ENCODE measurements at regions not wholly inside any gene's neighbourhood (a gene's known extent, or its start where the extent isn't known, plus 50 kb on each side); places are given as distances from the start of the nearest gene placed in this dataset.

- Histone ChIP-seq H4K20me1 (ENCODE audit: insufficient read depth, low read length) (no peaks in the 10 kb centered on the region), H3K4me3 (ENCODE audit: low read depth, low read length, poor library complexity, severe bottlenecking) (no peak overlapping the region), H2AFZ (ENCODE audit: low read length) (no peak overlapping the region), H3K9me2 (ENCODE audit: low read depth, low read length) (no peaks in the 10 kb centered on the region), H3K27me3 (ENCODE audit: insufficient read depth, low read length) (no peaks in the 10 kb centered on the region), H3K4me2 (ENCODE audit: low read length) (no peak overlapping the region), H3K9ac (ENCODE audit: low read length) (no peak overlapping the region), H3K4me1 (ENCODE audit: insufficient read depth, low read length, severe bottlenecking) (no peaks in the 10 kb centered on the region), H3K36me3 (ENCODE audit: insufficient read depth, low read length) (no peaks in the 10 kb centered on the region), H3K27ac (ENCODE audit: low read depth, low read length, poor library complexity, severe bottlenecking) (no peak overlapping the region), H3K9me3 (ENCODE audit: low read length) (no peaks in the 10 kb centered on the region), H3F3A (ENCODE audit: insufficient read depth, low read length) (no peaks in the 10 kb centered on the region), H3K79me2 (ENCODE audit: insufficient read depth, low read length) (no peaks in the 10 kb centered on the region)
- TF ChIP-seq CTCF (IDR thresholded peaks at IDR 0.05; ENCODE audit: low read length) (no peak), EZH2 (IDR thresholded peaks at IDR 0.05; ENCODE audit: borderline replicate concordance, low read length) (no peak)
These were observed 116.3 kb downstream of the CYP26A1 start for GRCh38 chr10:93189944-93190343.

DNA sequence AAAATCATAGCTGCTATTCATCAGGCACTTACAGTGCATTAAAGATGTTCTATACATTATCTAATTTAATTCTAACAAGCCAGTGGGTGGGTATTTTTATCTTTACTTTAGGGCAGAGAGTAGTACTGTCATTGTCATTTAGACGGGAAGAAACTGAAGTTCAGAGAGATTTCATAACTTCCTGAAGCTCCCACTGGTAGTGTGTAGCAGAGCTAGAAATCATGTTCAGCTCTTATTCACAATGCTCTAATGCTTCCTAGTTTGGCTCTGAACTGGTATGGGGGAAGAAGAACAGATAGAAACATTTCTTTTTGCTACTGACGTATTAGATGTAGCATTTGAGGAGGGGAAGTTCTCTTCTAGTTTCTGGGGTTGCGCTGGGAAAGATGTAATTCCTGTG is 116.7 kb downstream of the CYP26A1 start:
- Histone ChIP-seq H3K4me3 (ENCODE audit: low read depth, low read length, poor library complexity, severe bottlenecking) (no peak overlapping the region), H3K4me1 (ENCODE audit: insufficient read depth, low read length, severe bottlenecking) (no peaks in the 10 kb centered on the region), H3K4me2 (ENCODE audit: low read length) (no peak overlapping the region), H3K9ac (ENCODE audit: low read length) (no peak overlapping the region), H3K27me3 (ENCODE audit: insufficient read depth, low read length) (no peaks in the 10 kb centered on the region), H3K36me3 (ENCODE audit: insufficient read depth, low read length) (no peaks in the 10 kb centered on the region), H3K9me3 (ENCODE audit: low read length) (no peaks in the 10 kb centered on the region), H3K79me2 (ENCODE audit: insufficient read depth, low read length) (no peaks in the 10 kb centered on the region), H3K9me2 (ENCODE audit: low read depth, low read length) (no peaks in the 10 kb centered on the region), H3F3A (ENCODE audit: insufficient read depth, low read length) (no peaks in the 10 kb centered on the region), H4K20me1 (ENCODE audit: insufficient read depth, low read length) (no peaks in the 10 kb centered on the region), H3K27ac (ENCODE audit: low read depth, low read length, poor library complexity, severe bottlenecking) (no peak overlapping the region), H2AFZ (ENCODE audit: low read length) (no peak overlapping the region)
- TF ChIP-seq EZH2 (IDR thresholded peaks at IDR 0.05; ENCODE audit: borderline replicate concordance, low read length) (no peak), CTCF (IDR thresholded peaks at IDR 0.05; ENCODE audit: low read length) (no peak)

DNA sequence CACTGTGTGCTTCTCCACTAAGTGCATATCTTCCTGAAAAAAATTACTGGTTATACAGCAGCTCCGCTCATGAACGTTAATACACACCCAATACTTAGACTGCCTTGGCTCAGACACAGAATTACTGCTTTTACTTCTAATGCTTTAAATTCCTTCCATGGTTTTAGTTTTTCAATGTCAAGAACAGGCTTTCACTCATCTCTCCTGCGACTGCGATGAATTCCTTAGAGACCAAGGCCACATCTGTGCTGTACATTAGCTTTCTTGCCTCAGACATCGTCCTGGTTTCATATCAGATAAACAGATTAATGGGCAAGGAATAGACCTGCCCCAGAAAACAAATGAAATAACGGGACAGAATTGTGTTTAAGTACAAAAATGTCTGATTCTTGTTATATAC is 120.2 kb downstream of the CYP26A1 start:
- no peaks in the 10 kb centered on the region for H3K27me3 ChIP-seq (ENCODE audit: insufficient read depth, low read length)
- H3K27ac ChIP-seq (ENCODE audit: low read depth, low read length, poor library complexity, severe bottlenecking), result no peak overlapping the region
- no peak for TF ChIP-seq EZH2 (IDR thresholded peaks at IDR 0.05; ENCODE audit: borderline replicate concordance, low read length)
- no peak for TF ChIP-seq CTCF (IDR thresholded peaks at IDR 0.05; ENCODE audit: low read length)
- H3F3A ChIP-seq (ENCODE audit: insufficient read depth, low read length), result no peaks in the 10 kb centered on the region
- no peak overlapping the region for H2AFZ ChIP-seq (ENCODE audit: low read length)
- H3K36me3 ChIP-seq (ENCODE audit: insufficient read depth, low read length), result no peaks in the 10 kb centered on the region
- no peaks in the 10 kb centered on the region for H3K4me1 ChIP-seq (ENCODE audit: insufficient read depth, low read length, severe bottlenecking)
- no peaks in the 10 kb centered on the region for H3K79me2 ChIP-seq (ENCODE audit: insufficient read depth, low read length)
- H3K9me2 ChIP-seq (ENCODE audit: low read depth, low read length), result no peaks in the 10 kb centered on the region
- H4K20me1 ChIP-seq (ENCODE audit: insufficient read depth, low read length), result no peaks in the 10 kb centered on the region
- no peak overlapping the region for H3K9ac ChIP-seq (ENCODE audit: low read length)
- H3K4me2 ChIP-seq (ENCODE audit: low read length), result no peak overlapping the region
- no peaks in the 10 kb centered on the region for H3K9me3 ChIP-seq (ENCODE audit: low read length)
- H3K4me3 ChIP-seq (ENCODE audit: low read depth, low read length, poor library complexity, severe bottlenecking), result no peak overlapping the region

All from OCI-LY1 (cell line).